Caco-2 (cell line): ENCODE measurements at regions not wholly inside any gene's neighbourhood (a gene's known extent, or its start where the extent isn't known, plus 50 kb on each side); places are given as distances from the start of the nearest gene placed in this dataset.

ENCODE experiments used
- BruUV-seq: library from RNA; stranded (reverse); fragments of 400-500 nt; replicated peaks from 2 replicates; lab custom pipeline; 2021; lab: Mats Ljungman, UMichigan
- CTCF ChIA-PET: fragments of 300-600 bp; sonication (Branson Sonifier 250); formaldehyde crosslinking; loops from one replicate; lab custom pipeline; 2022; ENCODE audit warnings: antibody characterized with exemption; lab: Charles Lee
- POLR2A ChIA-PET: fragments of 300-600 bp; sonication (Branson Sonifier 250); formaldehyde crosslinking; loops from one replicate; lab custom pipeline; 2022; ENCODE audit warnings: antibody characterized with exemption; lab: Charles Lee
- DNase-seq, 2 experiments: peaks; one replicate each; pipeline versions ENCODE4 v3.0.0 to v3.0.0-alpha.2; 2020 to 2022
- H3K27me3 ChIP-seq: replicated peaks from 2 replicates; pipeline ENCODE4 v1.6.0; 2011; ENCODE audit warnings: low read length; ENCODE audit not compliant: control insufficient read depth, insufficient read depth
- H3K36me3 ChIP-seq: 2 replicates; pipeline ENCODE4 v1.5.1; 2011; ENCODE audit warnings: low read length; ENCODE audit not compliant: control insufficient read depth, insufficient read depth
- H3K4me1 ChIP-seq: fragments of 250-450 bp; sonication (Bioruptor Pico); 2 replicates; pipeline ENCODE4 v1.5.1; 2020; ENCODE audit warnings: mild to moderate bottlenecking
- H3K4me3 ChIP-seq: 2 replicates; pipeline ENCODE4 v1.5.1; 2011; ENCODE audit warnings: low read depth, mild to moderate bottlenecking, control low read depth, low read length
- H3K9me3 ChIP-seq: fragments of 250-450 bp; sonication (Bioruptor Pico); 2 replicates; pipeline ENCODE4 v1.5.1; 2020; ENCODE audit warnings: mild to moderate bottlenecking, moderate library complexity
- H3K27ac Mint-ChIP-seq: one replicate; pipeline ENCODE4 v1.8.0; 2022; ENCODE audit warnings: mixed read lengths; ENCODE audit not compliant: unreplicated experiment
- H3K27me3 Mint-ChIP-seq: one replicate; pipeline ENCODE4 v1.8.0; 2022; ENCODE audit warnings: mixed read lengths; ENCODE audit not compliant: insufficient read depth, unreplicated experiment
- H3K36me3 Mint-ChIP-seq: one replicate; pipeline ENCODE4 v1.8.0; 2022; ENCODE audit warnings: mild to moderate bottlenecking, mixed read lengths; ENCODE audit not compliant: insufficient read depth, unreplicated experiment
- H3K4me1 Mint-ChIP-seq: one replicate; pipeline ENCODE4 v1.8.0; 2022; ENCODE audit warnings: low read depth, mixed read lengths; ENCODE audit not compliant: unreplicated experiment
- H3K4me3 Mint-ChIP-seq: one replicate; pipeline ENCODE4 v1.8.0; 2022; ENCODE audit warnings: mild to moderate bottlenecking, moderate library complexity, mixed read lengths; ENCODE audit not compliant: unreplicated experiment
- H3K9me3 Mint-ChIP-seq: one replicate; pipeline ENCODE4 v1.8.0; 2022; ENCODE audit warnings: mixed read lengths; ENCODE audit not compliant: unreplicated experiment
- intact Hi-C: fragments of 100-400 bp; cut with micrococcal nuclease; formaldehyde crosslinking; loops from one replicate; pipeline ENCODE4 v1.10.0; 2022; ENCODE audit not compliant: unreplicated experiment
- TF ChIP-seq, protein P1 (sequence below), 2 experiments: fragments of 200-600 bp in 1 of 2; IDR thresholded peaks; 1 replicate in 1 of 2; 2 replicates in 1 of 2; pipeline versions ENCODE4 v1.5.1 to v1.8.0; 2011 to 2022; ENCODE audit warnings: antibody characterized with exemption in 1 of 2, control low read depth in 1 of 2, inconsistent platforms in 1 of 2, low read depth in 1 of 2, low read length in 1 of 2, mild to moderate bottlenecking in 1 of 2, moderate library complexity in 1 of 2; ENCODE audit not compliant: insufficient read depth in 1 of 2, severe bottlenecking in 1 of 2, unreplicated experiment in 1 of 2

DNA sequence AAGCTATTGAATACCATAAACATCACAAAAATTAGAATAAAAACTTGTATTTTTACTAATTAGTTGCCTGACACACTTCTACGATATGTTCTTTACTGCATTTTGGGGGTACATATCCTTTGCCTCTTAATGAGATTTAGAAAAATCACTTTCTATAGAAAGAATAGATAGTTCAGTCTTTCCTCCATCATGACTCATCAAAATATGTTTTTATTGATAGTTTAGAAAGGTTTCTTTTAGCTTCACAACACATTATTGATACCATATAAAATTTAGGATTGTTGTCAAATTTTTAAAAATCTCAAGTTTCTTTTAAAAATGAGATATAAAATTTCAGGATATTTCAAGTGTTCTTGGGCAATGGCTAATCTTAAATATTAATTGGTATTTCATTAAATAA is 74.5 kb upstream of the NOCT start:
- Mint-ChIP-seq H3K9me3 (peaks cover 2% of the 10 kb centered on the region), H3K27ac (no peak overlapping the region), H3K36me3 (no peaks in the 10 kb centered on the region), H3K4me3 (no peak overlapping the region), H3K27me3 (no peaks in the 10 kb centered on the region), H3K4me1 (peaks cover 33% of the 10 kb centered on the region)
- intact Hi-C loops: loop anchor here (2.0 kb wide), 1 partner anchor 74 kb away; the partner anchor contains the start of gene NOCT
- Histone ChIP-seq H3K9me3 (no peaks in the 10 kb centered on the region), H3K4me3 (no peak overlapping the region), H3K27me3 (no peaks in the 10 kb centered on the region), H3K4me1 (peaks cover 39% of the 10 kb centered on the region), H3K36me3 (no peaks in the 10 kb centered on the region)
- ChIA-PET POLR2A (no interaction called here), CTCF (no interaction called here)
- DNase-seq: no peak
- TF ChIP-seq, protein P1, sequence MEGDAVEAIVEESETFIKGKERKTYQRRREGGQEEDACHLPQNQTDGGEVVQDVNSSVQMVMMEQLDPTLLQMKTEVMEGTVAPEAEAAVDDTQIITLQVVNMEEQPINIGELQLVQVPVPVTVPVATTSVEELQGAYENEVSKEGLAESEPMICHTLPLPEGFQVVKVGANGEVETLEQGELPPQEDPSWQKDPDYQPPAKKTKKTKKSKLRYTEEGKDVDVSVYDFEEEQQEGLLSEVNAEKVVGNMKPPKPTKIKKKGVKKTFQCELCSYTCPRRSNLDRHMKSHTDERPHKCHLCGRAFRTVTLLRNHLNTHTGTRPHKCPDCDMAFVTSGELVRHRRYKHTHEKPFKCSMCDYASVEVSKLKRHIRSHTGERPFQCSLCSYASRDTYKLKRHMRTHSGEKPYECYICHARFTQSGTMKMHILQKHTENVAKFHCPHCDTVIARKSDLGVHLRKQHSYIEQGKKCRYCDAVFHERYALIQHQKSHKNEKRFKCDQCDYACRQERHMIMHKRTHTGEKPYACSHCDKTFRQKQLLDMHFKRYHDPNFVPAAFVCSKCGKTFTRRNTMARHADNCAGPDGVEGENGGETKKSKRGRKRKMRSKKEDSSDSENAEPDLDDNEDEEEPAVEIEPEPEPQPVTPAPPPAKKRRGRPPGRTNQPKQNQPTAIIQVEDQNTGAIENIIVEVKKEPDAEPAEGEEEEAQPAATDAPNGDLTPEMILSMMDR (IDR thresholded peaks at IDR 0.05; ENCODE audit: insufficient read depth in 1 of 2, low read depth in 1 of 2, low read length in 1 of 2, severe bottlenecking in 1 of 2, unreplicated experiment in 1 of 2): no peak
- no TSS peak for BruUV-seq

DNA sequence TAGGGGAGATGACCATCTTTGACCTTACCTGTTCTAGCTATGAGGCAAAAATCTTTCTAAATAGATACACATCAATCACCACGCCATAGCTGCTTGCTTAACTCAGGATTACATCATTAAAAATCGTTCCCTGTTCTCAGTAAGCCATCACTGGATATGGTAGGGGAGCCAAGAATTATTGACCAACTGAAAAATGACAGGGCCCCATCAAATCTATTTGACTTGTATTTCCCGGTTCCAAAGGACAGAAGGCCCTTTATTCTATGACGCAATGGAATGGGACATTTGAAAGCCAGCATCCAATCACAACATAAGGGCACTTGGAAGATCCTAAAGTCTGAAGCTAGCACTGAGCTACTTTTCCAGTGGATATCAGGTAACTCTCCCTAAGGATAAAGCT is 75.6 kb upstream of the NOCT start:
- TF ChIP-seq, protein P1 (IDR thresholded peaks at IDR 0.05; ENCODE audit: insufficient read depth in 1 of 2, low read depth in 1 of 2, low read length in 1 of 2, severe bottlenecking in 1 of 2, unreplicated experiment in 1 of 2): no peak
- no peaks in the 10 kb centered on the region for H3K36me3 ChIP-seq
- Mint-ChIP-seq H3K36me3 (no peaks in the 10 kb centered on the region), H3K4me1 (peaks cover 33% of the 10 kb centered on the region), H3K27ac (no peak overlapping the region), H3K27me3 (no peaks in the 10 kb centered on the region), H3K9me3 (no peaks in the 10 kb centered on the region), H3K4me3 (no peak overlapping the region)
- no peak overlapping the region for H3K4me3 ChIP-seq
- no peaks in the 10 kb centered on the region for H3K27me3 ChIP-seq
- no peaks in the 10 kb centered on the region for H3K9me3 ChIP-seq
- ChIA-PET CTCF (interaction anchor here (1.5 kb wide), 1 partner anchor 69 kb away, joined by 8 read pairs; no protein-coding TSS in a partner anchor), POLR2A (interaction anchor here (0.6 kb wide), 1 partner anchor 205 kb away, joined by 3 read pairs; no protein-coding TSS in a partner anchor)
- intact Hi-C loops: loop anchor here (2.0 to 10.0 kb wide), 5 partner anchors 75 to 1115 kb away; partner anchors contain the start of genes NOCT and SLC7A11
- H3K4me1 ChIP-seq: peaks cover 47% of the 10 kb centered on the region
- peak; percentile 37 to 60 for DNase-seq
- BruUV-seq: no TSS peak

- BruUV-seq: no TSS peak
- no peaks in the 10 kb centered on the region for H3K27me3 ChIP-seq
- no peaks in the 10 kb centered on the region for H3K9me3 Mint-ChIP-seq
- H3K27me3 Mint-ChIP-seq: no peaks in the 10 kb centered on the region
- intact Hi-C loops: loop anchor here (1.0 to 10.0 kb wide), 8 partner anchors 67 to 1205 kb away; partner anchors contain the start of gene SLC7A11
- DNase-seq: peak in 1 of 2 experiments; percentile 44
- TF ChIP-seq, protein P1 (IDR thresholded peaks at IDR 0.05; ENCODE audit: insufficient read depth in 1 of 2, low read depth in 1 of 2, low read length in 1 of 2, severe bottlenecking in 1 of 2, unreplicated experiment in 1 of 2): peak in 1 of 2 experiments; percentile 50
- POLR2A ChIA-PET: no interaction called here
- H3K4me3 ChIP-seq: no peak overlapping the region
- CTCF ChIA-PET: interaction anchor here (0.6 to 4.0 kb wide), 16 partner anchors 13 to 1118 kb away, joined by 3 to 39 read pairs (median 4); partner anchors contain the start of gene NOCT
- no peaks in the 10 kb centered on the region for H3K36me3 Mint-ChIP-seq
- H3K36me3 ChIP-seq: no peaks in the 10 kb centered on the region
- peaks cover 37% of the 10 kb centered on the region for H3K4me1 Mint-ChIP-seq
- H3K4me3 Mint-ChIP-seq: no peak overlapping the region
- peak overlapping the region; percentile 32 for H3K27ac Mint-ChIP-seq
- no peaks in the 10 kb centered on the region for H3K9me3 ChIP-seq
- H3K4me1 ChIP-seq: peaks cover 56% of the 10 kb centered on the region
Measured at GRCh38 chr4:138938366-138938690, 77.3 kb upstream of the NOCT start.
